HG02970 (cell line): ENCODE measurements at regions not wholly inside any gene's neighbourhood (a gene's known extent, or its start where the extent isn't known, plus 50 kb on each side); places are given as distances from the start of the nearest gene placed in this dataset.

Source experiments
- ATAC-seq: cut with Tn5 transposase; IDR thresholded peaks from one replicate; pipeline ENCODE4 v1.9.1; 2021; ENCODE audit warnings: mild to moderate bottlenecking, moderate library complexity, moderate number of reproducible peaks; ENCODE audit not compliant: unreplicated experiment, low FRiP score

DNA sequence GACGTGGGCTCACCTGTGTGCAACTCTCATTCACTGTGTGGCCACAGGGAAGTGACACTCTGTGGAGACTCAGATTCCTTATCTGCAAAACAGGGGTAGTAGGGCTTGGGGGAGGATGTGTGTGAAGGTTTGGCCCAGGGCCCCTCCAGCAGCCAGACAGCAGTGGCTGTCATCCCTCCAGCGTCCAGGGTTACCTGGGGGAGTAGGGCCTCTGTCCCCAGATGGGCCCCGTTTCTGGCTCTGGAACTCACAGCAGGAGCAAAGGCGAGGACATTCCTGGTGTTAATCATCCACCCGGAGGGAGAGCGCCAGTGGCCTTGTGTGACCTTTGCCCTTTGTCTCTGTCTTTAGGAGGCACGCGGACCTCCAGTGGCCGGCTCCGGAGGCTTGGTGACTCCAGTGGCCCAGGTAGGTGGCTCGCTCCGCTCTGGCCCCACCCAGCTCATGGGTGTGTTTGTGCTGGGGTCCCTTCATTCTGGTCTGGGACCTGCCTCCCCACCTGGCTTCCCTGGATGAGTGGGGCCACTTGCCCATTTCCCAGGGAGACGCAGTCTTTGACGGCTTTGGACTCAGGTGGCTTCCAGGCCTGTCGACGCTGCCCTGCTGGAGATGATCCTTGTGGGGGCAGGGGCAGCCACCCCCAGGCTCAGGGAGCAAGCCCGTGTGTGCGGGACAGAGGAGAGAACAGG is 166.2 kb downstream of the SEC14L1 start:
- no peak for ATAC-seq

DNA sequence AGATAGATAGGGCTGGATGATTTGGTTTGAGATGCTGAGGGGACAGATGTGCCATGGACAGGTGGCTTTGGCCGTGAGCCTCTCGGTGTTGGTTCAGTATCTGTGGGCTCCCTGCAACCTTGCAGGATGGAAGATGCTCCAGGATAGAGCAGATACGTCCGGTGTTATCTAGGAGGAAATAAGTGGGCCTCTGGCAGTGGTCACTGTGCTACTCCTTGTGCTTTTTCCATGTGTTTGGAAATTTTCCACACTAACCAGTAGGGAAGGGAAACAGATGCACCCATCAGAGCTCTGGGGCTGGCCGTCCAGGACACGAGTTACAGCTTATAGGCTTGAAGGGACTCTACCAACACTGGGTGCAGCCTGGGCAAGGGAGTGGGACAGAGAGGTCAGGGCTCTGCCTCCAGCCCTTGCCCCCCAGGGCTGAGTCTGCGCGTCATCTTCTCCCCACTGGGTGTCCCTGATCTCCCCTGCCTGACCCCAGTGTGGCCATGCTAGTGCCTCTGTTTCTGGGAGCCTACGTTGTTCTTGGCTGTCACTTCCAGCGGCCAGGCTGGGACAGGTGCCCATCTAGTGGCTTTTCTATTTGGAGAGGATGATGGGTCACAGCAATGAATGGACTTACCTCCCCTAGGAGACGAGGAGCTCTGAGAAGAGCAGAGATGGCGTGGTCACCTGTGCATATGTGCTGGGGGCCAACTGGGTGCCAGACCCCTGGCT is 166.9 kb downstream of the SEC14L1 start:
- no peak for ATAC-seq

DNA sequence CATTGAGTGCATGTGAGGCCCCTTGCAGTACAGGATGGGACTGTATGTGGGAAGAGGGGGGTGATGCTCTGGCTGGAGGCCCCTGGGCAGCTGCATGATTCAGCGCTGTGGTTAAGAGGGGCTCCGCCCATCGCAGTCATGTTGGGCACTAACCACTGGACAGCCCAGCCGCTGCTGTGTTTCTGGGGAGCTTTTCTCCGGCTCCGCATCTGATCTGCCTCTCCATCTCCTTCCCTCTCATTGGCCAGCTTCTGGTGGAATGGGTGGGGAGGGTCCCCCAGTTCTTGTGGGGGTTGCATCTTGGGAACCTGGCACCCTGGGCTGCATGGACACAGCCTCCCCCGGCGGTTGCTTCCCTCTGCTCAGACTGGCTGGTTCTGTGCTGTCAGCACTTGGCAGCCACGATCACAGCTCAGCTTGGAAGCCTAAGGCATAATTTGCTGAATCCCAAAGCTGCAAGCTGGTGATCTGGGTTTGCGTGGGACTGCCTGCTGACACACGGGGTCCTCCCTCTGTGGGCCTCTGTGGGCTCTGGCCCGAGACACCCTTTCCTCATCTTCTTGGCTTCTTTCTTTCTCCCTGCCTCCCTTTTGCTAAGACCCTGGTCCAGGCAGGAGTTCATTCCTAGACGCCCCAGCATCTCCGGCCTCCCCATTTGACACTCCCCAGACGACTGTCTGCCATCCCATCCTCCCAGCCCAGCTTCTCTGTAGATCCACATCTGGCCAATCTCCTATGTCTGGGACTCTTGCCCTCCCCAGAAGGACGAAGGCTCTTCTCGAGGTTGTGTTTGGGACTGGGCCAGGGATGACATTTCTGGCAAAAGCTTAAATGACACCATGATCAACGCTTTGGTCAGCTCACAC is 168.3 kb downstream of the SEC14L1 start:
- no peak for ATAC-seq

DNA sequence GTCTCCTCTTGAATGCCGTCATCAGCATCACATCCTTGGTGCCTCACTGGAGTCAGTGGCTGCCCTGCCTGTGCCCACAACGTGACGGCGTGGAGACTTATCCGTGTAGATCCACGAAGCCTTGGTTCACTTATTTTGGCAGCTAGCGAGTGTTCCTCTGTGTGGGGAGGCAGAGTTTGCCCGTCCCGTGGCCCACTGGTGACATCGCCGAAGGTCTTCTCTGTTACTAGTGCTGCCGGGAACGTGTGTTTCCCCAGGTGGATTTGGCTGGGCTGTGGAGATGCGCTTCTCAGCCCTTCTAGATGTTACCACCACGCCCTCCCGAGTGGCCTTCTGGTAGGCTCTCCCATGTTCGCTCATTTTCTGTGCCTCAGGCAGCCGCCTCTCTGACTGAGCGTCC is 169.6 kb downstream of the SEC14L1 start:
- no peak for ATAC-seq

DNA sequence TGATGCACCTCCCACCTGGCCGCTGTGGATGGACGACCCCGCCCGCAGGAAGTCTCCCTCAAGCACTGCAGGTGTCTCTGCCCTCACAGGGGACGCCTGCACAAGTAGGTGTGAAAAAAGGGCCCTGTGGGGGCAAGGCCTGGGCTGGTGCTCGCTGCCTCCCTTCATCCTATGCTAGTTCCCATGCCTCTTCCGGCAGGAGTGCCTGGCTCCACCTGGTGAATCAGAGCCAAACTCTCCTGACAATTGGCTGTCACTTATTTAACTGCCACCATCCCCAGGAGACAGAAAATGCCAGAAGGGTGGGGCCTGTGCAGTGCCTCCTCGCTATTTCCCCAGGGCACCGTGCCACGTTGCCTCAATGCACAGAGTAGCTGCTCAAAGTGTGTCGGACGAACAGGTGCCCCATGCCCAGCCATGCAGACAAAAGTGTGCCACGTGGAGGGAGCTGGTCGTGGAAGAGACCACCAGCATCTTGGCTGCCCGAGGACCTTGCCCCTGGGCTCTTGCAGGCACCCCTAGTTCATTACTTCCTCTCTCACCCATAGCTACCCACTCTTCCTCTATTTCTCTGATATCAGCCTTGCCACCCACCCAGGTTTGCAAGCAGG is 170.7 kb downstream of the SEC14L1 start:
- no peak for ATAC-seq

DNA sequence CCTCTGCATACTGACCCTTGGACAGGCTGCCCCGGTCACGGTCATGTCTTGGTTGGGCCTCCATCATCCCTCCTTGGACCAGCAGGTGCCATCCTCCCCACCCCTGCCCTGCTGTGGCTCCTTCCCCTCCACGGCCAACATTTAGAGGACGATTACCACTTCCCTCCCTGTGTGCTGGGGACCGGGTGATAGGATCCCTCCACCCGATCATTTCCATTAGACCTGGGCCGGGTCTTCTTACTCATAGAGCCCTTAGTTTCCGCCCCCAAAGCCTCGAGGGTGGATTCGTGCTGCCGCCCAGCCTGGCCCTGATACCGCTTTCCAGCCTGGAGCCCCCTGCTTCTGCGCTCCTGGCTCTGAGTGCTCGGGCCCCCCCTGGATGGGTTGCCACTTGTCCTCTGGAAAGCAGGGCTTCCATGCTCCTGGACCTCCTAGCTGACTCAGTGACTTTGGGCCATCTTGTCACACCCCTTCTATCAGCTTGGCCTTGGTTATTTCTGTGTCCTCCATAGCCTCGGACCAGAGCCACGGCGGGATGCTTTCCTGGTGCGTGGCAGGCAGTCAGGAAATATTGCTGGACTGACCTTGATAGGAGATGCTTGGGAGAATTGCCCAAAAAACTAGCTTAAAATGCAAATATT is 171.4 kb downstream of the SEC14L1 start:
- no peak for ATAC-seq

DNA sequence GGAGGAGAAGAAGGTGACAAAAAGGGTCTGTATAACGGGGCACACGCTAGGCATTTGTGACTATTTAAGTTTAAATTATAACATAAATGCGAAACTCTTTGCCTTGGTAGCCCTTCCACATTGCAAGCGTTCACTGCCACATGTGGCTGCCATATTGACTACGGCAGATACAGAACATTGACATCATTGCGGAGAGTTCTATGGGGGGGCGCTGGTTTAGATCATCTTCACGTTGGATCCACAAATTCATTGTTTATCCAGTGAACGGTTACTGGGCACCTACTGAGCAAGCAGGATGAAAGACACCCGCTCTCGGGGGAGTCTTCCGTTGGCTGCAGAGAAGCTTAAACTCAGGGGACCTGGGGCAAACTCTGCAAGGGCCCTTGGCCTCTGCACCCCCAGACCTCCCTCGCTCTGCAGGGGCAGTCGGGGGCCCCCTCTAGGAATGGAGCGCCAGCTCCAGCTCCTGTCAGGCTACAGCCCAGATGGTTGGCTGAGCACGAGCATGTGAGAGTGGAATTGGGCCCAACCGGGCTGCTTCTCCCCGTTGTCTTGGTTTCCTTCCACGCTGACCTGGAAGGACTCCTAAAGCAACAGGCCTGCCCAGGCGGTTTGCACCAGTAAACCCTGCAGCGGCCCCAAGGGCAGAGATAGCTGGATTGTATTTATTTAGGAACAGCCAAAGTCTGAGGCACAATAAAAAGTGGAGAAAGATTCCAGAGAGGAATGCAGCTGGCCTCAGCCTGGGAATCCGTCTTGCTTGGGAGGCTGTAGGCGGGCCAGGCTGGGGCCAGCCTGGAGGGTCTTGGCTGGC is 172.2 kb downstream of the SEC14L1 start:
- ATAC-seq: no peak

DNA sequence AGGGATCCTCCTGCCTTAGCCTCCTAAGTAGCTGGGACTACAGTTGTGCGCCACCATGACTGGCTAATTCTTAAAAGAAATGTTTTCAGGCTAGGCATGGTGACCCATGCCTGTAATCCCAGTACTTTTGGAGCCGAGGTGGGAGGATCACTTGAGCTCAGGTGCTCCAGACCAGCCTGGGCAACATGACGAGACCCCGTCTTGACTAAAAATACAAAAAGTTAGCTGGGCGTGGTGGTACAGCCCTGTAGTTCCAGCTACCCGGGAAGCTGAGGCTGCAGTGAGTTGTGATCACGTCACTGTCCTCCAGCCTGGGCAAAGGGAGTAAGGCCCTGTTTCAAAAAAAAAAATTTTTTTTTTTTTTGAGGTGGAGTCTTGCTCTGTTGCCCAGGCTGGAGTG is 173.1 kb downstream of the SEC14L1 start:
- no peak for ATAC-seq

DNA sequence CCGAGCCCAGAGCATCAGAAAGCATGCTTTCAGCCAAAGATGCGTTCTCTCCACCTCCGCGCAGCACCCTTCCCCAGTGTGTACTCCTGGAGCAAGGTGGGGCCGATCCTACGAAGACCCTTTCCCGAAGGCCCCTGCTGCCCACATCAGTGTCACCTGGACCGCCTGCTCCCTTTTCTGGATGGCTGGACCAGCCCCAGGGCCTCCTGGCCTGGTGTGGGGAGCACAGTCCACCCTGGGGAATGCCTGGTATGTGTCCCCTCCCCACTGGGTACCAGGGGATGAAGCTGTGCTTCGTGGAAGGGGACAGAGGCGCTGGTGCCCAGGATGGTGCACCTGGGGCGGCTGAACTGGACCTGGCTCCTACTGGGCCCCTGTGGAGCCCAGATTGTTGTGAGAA is 173.8 kb downstream of the SEC14L1 start:
- ATAC-seq: no peak

DNA sequence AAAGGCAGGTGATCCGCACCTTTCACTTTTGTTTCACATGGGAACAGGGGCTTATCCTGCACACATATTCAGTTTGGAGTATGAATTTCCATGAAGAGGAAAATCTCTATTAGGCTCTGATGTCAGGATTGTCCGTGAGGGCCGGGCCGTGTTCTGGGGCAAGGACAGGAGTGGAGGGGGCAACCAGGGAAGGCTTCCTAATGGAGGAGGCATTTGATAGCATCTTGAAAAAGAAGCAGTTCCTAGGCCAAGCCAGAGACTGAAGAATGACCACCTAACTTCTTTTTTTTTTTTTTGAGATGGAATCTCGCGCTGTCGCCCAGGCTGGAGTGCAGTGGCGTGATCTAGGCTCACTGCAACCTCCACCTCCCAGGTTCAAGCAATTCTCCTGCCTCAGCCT is 174.2 kb downstream of the SEC14L1 start:
- ATAC-seq: no peak

DNA sequence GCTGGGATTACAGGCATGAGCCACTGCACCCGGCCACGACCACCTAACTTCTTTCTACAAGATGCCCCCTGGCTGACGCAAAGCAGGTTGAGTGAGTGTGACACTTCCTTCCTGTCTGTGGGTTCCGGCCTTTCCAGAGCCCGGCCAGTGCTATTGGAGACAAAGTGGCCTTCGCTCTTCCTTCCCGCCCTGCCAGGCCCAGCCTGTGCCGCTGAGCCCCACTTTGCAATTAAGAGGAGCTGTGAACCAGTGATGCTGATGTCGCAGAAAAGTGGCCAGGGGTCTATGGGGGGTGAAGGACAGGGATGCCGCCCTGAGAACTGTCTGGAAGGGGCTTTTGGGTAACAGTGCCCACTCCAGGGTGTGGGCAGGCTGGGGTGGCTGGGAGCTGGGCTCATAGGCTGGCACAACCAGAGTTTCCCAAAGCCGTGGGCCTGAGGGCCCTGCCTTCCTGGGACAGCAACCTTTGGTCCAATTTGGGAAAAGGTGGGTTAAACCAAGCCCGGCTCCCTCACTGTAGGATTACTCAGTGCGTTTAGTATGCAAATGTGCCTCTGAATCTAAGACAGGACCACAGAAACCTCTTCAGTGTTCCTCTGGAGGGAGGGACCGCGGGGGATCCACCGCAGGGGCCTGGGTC is 174.9 kb downstream of the SEC14L1 start:
- no peak for ATAC-seq

DNA sequence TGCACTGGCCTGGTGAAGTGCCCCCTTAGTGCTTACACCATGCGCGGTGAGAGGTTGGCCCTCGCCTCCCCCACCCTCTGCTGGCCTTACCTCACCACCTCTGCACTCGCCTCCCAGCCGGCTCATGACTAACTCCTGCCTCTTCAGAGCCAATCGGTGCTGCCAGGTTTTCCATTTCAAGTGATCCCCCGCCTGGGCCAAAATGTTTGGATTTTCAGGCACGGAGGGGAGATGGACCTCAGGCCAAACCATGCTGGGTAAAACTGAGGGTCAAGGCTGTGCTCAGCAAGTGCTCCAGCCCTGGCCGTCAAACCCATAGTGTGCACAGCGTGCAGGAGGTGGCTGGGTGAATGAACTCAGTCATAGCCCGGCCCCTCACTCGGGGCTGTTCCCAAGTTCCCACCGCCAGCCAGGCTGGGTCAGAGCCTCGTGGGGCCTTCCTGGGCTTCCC is 175.4 kb downstream of the SEC14L1 start:
- ATAC-seq: no peak

DNA sequence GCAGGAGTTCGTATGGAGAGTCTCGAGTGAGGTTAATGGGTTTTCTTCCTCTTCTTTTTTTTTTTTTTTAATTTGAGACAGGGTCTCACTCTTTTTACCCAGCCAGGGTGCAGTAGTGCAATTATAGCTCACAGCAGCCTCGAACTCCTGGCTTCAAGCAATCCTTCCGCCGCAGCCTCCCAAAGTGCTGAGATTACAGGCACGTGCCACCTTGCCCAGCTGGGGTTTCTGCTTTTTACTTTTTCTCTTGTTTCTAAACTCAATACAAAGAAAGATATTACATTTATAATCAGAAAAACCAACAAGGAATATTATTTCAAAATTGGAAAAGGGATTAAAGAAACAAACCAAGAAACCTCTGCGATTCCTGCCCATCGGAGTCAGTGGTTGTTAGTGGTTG is 175.9 kb downstream of the SEC14L1 start:
- no peak for ATAC-seq

DNA sequence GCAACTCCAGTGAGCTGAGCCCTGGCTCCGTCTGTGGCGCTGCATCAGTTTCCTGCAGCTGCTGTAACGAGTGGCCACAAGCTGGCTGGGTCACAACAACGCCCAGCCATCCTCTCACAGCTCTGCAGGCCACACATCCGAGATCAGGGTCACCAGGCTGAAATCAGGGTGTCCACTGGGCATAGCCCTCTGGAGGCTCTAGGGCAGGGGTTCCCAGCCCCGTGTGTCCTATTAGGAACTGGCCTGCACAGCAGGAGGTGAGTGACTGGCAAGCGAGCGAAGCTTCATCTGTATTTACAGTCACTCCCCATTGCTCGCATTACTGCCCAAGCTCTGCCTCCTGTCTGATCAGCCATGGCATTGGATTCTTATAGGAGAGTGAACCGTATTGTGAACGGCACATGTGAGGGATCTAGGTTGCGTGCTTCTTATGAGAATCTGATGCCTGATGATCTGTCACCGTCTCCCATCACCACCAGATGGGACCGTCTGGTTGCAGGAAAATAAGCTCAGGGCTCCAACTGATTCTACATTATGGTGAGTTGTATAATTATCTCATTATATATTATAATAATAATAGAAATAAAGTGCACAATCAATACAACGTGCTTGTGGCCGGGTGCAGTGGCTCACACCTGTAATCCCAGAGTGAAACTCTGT is 176.5 kb downstream of the SEC14L1 start:
- ATAC-seq: no peak

DNA sequence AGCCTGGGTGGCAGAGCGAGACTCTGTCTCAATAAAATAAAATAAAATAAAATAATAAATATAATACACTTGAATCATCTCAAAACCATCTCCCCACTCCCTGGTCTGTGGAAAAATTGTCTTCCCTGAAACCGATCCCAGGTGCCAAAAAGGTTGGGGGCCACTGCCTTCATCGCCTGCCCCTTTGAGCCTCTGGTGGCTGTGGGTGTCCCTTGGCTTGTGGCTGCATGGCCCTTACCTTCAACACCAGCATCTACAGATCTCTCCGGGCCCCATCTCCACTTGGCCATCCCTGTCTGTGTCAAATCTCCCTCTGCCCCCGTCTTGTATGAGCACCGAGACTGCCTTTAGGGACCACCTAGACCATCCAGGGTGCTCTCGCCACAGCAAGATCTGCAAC is 177.3 kb downstream of the SEC14L1 start:
- no peak for ATAC-seq

DNA sequence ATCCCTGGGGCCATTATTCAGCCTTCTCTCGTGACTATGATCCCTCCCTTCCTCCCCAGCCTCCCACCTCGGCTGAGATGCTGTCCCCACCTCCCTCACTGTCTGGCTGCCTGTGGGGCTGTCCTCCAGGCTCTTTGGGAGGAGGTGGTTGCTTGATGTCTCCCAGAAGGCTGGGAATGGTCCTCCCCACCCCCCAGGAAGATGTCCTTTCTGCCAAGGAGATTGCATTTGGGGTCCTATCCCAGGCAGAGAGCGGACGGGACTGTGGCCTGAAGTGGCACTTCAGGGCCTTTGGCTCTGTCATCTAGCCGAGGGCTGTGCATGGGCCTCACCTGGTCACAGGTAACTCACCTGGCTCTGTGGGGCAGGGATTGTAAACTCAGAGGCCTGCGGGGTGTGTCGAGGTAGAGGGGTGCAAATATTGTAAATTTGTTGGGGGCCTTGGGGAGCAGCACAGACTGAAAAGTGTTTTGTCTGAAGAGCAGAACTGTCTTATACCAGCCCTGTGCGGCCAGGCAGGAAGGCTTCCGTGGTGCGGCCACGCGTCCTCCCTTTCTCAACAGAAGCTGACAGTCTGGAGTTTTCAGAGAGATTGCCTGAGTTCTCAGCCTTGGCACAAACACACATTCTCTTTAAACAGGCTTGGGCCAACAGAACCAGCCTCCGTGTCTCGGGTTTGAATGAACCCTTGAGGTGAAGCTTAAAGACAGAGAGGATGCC is 177.9 kb downstream of the SEC14L1 start:
- ATAC-seq: no peak

DNA sequence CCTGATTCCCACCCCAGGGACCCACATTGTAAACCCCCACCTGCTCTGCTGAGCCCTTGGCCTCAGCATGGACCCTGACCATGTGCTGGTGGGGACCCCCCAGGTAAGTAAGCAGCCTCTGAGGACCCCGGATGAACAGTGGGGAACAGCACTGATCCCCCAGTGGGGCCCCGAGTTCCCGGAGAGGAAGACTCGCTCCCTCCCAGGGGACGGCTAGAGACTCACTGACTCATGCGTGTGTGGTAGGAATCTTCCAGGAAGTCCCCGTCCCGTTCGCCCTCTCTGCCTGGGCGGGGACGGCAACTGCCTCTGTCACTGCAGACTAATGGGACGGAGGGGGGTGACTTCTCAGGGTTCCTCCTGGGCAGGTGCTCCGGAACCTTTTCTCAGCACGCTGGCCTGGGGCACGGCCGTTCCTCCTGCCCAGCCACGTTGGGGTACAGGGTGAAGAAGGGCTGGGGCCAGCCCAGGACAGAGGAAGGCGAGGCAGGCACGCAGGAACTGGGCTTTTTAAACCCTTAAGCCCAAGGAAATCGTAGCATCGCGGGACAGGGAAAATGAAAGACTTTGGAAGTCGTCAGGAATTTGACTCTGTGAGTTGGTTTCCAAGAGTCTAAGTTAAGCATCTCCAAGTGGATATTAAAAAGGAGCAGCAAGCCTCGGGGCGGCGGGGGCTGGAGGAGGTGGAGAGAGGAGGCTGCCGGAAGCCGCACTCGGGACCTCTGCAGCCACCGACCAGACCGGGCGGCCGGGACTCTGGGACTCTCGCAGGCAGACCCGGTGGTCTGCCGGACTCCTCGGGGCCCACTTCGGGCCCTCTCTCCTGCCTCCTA is 178.7 kb downstream of the SEC14L1 start:
- ATAC-seq: no peak
